Cerebellar cortex (tissue), 1 donor: ENCODE measurements at regions not wholly inside any gene's neighbourhood (a gene's known extent, or its start where the extent isn't known, plus 50 kb on each side); places are given as distances from the start of the nearest gene placed in this dataset.
"Not testable (repeated sequence)": the region's sequence is repeated elsewhere in the genome, so short reads cannot be mapped to it uniquely, and the experiment has no call there.

ENCODE experiments used
- DNase-seq: peaks from one replicate; pipeline ENCODE4 v3.0.0-alpha.2; 2015; ENCODE audit warnings: low spot score

DNA sequence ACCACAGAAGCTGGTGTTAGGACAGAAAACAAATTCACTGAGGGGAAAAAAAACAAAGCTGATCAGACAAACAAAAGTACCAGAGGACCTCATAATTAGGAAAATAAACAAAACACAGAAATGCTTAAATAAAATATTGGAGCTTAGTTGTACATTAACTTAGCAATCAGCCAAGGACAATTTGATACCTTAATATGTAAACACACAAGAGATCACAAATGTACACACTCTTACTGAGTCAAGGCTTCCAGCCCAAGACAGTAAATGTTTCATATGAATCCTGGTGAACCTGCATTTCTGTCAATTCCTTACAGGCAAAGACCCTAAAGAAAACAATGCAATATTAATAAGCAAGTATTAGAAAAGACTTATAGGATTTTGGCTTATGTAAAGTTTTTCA is 62.0 kb upstream of the SPTLC3 start:
- no peak for DNase-seq

GRCh38 chr20:12947691-12948090 is 61.1 kb upstream of the SPTLC3 start:
- DNase-seq, result no peak

- DNase-seq, result no peak
Measured at GRCh38 chr20:12949429-12949980, 59.3 kb upstream of the SPTLC3 start.

GRCh38 chr20:12954254-12954653 is 54.5 kb upstream of the SPTLC3 start:
- DNase-seq, result not testable (repeated sequence)

GRCh38 chr20:12955611-12956010 is 53.2 kb upstream of the SPTLC3 start:
- no peak for DNase-seq

GRCh38 chr20:12956303-12956702 is 52.5 kb upstream of the SPTLC3 start:
- DNase-seq, result no peak

DNA sequence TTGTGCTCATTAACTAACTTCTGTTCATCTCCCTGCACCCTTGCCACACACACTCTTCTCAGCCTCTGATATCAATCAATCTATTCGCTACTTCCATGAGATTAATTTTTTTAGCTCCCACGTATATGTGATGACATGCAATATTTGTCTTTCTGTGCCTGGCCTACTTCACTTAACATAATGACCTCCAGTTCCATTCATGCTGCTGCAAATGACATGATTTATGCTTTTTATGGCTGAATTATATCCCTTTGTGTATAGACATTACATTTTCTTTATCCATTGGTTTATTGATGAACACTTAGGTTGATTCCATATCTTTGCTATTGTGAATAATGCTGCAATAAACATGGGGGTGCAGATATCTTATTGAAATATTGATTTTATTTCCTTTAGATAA is 50.8 kb upstream of the SPTLC3 start:
- no peak for DNase-seq
